HG02884 (cell line): ENCODE measurements at regions not wholly inside any gene's neighbourhood (a gene's known extent, or its start where the extent isn't known, plus 50 kb on each side); places are given as distances from the start of the nearest gene placed in this dataset.

ENCODE experiments used
- ATAC-seq: cut with Tn5 transposase; IDR thresholded peaks from one replicate; pipeline ENCODE4 v1.9.1; 2021; ENCODE audit warnings: mild to moderate bottlenecking, moderate library complexity; ENCODE audit not compliant: unreplicated experiment

DNA sequence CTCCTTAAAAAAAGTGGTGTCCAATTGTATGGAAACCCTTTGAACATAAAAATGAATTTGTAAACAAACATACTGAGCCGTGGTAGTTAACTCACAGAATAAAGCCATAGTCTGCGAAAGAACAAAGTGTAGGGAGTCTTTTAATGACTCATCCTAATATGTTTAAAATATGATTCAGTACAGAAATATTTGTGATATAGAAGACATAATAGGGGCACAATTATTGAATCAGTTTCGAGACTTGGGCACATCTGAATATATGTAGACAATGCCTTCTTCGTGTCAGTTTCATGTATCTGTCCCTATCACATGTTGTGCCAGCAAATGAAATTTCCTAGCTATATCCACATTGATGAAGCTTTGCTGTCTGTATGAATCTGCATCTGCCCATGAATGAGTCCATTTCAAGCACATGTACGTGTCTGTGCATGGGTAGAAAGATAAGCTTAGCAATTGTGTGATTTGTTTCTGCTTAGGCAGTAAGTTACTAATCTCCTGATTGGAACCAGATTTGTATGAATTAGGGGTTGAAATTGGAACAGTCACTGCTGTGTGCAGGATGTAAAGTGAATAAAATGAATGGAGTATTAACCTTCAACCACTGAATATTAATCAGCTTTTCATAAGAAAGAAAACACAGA, 112.5 kb upstream of the SOX9 start:
- no peak for ATAC-seq

DNA sequence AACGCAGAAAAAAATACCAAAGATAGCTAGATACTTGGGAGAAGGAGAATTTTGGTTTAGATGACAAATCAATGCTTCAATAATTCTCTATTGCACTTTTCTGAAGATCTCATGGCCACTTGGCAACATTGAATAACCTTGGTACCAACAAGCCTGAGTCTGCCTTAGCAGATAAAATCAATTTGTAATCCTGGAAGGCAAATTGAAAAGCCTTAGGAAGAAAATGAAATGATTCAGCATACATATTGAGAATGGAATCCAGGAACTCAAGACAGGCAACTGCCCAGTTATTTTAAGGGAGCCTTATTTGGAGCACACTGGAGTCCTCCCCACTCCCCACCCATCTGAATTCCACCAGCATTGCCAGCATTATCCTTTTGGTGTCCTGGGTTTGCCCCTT, 109.3 kb upstream of the SOX9 start:
- no peak for ATAC-seq

DNA sequence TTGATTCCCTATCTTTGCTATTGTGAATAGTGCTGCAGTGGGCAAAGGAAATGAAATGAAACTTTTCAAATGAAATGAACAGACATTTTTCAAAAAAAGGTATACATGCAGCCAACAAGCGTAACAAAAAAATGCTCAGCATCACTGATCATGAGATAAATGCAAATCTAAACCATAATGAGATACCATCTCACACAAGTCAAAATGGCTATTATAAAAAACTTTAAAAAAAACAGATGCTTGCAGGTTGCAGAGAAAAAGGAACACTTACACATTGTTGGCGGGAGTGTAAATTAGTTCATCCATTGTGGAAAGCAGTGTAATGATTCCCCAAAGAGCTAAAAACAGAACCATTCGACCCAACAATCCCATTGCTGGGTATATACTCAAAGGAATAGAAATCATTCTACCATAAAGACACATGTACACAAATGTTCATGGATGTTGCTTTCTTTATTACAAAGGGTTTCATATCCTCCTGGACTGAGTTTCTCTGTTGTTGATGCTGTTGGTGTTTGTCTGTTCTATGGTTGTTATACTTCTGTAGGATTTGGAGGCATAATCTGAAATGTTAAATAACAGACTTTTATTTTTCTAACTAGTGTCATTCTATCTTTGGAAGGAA, 99.3 kb upstream of the SOX9 start:
- peak; percentile 58 for ATAC-seq

DNA sequence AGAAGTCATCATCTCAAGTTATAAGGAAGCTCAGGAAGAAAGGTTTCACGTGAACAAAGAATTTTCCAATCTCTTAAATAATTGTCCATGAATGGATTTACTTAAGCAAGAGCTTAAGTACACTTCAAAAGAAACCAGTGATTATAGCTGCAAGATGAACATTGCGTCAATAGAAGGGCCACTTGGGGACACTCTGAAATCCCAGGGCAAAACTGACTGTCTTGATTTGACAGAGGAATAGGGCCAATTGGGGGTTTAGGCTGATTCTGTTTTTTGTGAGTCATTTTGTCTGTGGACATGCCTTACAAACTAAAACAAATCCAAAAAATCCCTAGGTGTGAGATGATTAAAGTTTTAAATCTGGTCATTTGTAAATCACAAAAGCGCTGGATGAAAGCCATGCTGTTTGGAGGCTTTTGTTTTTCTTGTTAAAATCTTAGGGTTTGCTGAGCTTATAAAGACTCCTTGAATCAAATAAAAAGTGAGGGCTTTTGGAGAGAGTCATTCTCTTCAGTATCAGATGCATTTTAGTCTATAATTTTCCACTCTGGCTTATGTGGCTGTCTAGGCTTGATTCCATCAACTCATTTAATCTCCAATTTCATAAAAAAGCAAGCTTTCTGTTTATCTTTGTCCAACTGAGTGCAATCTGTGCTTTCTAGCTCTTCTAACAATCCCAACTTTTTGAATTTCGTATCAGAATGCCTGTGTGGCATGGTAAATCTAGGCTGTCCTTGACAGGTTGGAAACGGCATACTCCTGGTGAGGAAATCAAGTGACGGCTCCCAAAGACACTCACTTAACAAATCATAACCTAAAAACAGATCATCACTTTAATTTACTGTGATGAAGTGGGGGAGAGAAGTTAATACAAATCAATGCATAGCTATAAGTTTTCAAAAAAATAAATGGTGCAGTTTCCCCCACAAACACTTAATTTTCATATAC, 98.2 kb upstream of the SOX9 start:
- ATAC-seq: no peak

DNA sequence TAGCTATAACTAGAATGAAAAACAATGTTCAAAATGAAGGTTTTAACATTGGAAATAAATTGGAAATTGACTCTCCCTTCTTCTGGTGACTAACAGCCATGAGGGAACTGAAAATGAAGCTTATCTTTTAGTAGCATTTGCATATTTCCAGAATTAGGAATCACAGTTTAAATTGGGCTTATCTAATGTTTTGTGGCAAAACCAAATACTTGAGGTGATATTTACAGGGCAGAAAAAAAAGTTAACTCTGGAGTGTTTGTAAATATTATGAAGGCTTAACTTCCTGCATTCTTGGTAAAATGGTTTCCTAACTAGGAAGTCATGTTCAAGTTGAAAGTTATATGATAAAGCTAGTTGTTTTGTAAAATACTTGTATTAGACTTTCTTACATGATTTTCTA, 96.4 kb upstream of the SOX9 start:
- no peak for ATAC-seq

DNA sequence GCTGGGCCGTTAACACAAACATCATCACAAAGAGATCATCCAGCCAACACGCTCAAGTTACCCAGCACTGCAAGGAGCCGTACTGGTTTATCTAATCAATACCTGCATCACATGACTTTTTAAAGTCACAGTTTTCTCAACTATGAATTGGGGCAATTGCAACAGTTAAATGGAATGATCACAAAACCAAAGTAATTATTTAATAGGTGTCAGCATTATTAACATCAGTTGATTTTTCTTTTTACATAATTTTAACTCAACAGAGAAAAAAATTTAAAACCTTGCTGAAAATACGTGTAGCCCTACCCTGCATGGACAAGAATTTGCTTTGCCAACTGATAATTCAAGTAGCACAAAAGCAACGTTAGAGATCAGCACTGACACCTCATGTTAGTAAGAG, 95.7 kb upstream of the SOX9 start:
- ATAC-seq: no peak

DNA sequence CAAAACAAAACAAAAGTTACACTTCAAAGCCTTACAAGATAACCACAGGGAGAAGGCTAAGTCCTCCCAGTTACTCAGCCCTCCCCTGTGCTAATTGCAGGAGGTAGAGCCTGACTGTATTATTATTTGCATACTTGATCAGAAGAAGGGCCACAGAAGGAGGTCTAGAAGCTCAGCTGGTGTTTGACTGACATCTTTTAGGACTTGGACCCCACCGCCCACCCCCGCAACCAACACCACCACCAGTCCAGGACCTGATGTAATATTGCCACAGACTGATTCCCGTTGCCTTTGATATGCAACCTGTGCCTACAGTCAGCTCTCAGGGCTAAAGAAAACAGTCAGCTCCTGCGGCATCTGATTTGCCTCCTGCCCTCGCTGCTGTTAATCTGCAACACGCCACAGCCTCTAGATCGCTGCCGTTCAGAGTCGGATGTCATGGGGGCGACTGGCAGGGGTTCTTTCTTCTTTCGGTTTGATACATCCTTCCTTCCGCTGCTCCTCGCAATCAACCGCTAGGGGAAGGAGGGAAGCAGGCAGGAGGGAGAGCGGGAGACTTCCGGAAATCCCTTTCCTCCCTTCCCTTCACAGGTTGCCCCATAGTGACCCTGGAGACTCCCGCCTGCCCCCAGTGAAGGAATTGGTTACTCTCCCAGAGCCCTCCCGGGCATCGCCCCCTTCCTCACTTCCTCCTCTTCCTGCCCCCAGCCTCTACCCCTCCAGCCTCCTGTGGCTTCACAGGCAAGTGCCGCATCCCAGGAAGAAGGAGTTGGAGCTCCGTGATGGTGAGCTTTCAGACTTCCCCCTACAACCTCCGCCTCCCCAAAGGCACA, 90.5 kb upstream of the SOX9 start:
- peak; percentile 64 for ATAC-seq

DNA sequence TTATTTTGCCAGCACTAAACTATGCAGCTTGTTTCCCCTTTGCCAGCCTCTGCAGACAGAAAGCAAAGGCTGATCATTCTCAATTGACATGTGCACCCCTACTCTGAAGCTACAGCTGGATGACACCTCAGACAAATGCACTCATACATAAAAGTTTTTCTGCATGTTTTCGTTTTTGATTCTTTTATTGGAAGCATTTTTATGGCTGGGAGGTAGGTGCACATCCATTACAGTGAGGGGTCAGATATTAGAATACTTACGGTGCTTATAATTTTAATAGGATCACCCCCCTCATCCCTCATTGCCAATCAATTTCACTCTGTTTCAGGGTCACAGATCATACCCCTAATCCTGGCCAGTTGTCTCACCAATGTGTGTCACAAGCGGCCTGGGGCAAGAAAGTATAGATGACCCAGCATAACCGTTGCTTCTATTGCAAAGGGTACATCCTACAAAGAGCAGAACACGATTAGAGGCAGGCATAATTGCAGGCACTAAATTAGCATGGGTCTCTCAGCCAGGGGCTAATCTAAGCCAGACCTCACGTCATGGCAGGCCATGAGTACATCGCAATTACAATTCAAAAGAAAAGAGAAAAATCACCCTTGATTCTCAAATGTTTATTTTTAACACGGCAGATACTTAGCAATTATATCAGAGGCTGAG, 89.5 kb upstream of the SOX9 start:
- ATAC-seq: no peak

DNA sequence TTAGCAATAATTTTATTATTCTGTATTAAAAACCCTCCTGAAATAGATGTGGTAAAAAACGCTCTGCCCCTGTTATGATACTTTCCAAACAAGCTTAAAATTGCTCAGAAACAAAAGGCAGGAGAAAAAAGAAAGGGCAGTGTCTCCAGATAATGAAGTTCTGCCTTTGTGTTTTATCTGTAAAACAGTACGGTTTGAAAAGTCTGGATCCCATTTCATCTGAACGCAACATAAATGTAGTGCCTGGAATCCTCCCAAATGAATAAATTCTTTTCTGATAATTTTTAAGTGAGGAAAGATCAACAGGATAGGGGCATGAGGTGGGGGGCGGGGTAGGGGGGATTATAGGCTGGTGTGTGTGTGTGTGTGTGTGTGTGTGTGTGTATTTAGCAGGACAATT, 87.5 kb upstream of the SOX9 start:
- ATAC-seq: no peak

DNA sequence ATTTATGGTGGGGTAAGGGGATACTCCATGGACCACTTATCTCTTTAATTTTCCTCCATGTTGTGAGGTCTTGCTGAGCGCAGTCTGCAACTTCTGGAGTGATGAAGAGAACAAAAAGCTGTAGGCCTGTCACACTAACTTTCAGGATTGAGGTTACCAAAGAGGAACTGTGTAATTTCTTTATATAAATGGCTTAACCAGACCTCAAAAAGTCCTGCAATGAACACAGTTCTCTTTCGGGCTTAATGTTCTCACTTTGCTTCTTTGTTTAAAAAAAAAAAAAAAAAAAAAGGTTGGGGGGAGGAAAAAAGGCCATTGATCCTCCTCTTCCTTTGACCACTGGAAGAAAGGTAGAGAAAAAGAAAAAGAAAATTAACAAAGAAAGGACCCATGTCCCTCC, 86.8 kb upstream of the SOX9 start:
- peak; percentile 49 for ATAC-seq

DNA sequence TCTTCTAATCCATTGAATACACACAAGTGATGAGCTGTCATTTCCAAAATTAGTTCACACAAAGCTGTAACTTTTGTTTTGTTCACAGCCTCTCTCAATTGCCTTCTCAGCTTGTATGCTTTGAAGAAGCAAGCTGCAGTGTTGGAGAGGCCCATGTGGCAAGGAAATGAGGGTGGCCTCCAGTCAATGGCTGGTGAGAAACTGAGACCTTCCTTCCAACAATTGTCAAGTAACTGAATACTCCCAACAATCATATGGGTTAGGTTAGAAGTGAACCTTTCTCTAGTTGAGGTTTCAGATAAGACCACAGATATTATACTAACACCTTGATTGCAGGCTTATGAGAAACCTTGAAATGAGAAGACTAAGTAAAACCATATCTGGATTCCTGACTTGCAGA, 82.4 kb upstream of the SOX9 start:
- no peak for ATAC-seq

DNA sequence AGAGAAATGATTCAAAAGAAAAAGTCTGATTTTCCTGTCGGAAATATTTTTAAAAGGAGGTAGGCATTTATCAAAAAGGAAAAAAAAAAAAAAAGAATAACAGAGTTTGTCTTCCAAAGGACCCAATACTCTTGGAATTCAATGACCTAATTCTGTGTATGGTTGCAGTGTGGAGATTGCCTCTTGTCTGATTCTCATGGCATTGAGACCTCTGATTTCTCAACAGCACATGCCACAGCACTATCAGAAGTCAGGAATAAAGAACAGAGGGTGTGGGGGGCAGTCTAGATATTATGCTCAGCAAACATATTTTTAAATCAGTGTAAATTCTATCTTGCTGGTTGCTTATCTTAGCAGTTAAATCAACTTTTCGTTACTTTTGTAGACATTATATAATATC, 81.3 kb upstream of the SOX9 start:
- no peak for ATAC-seq

DNA sequence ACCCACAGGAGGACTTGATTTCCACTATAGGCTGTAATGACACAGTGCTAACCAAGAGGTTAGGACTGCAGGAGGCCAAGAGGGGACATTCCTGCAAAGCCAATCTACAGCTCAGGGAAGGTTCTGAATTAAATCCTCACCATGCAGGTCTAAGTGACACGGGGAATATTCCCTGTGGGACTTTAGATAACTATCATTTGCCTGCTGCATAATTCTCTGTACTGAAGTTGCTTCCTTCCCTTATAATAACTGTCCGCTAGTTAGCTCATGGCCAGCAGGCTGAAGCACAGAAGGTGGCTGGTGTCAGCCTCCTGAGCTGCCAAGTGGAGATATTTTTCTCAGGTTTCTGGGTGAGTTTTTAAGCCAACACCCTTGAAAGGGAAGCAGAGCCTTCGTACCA, 74.6 kb upstream of the SOX9 start:
- no peak for ATAC-seq

DNA sequence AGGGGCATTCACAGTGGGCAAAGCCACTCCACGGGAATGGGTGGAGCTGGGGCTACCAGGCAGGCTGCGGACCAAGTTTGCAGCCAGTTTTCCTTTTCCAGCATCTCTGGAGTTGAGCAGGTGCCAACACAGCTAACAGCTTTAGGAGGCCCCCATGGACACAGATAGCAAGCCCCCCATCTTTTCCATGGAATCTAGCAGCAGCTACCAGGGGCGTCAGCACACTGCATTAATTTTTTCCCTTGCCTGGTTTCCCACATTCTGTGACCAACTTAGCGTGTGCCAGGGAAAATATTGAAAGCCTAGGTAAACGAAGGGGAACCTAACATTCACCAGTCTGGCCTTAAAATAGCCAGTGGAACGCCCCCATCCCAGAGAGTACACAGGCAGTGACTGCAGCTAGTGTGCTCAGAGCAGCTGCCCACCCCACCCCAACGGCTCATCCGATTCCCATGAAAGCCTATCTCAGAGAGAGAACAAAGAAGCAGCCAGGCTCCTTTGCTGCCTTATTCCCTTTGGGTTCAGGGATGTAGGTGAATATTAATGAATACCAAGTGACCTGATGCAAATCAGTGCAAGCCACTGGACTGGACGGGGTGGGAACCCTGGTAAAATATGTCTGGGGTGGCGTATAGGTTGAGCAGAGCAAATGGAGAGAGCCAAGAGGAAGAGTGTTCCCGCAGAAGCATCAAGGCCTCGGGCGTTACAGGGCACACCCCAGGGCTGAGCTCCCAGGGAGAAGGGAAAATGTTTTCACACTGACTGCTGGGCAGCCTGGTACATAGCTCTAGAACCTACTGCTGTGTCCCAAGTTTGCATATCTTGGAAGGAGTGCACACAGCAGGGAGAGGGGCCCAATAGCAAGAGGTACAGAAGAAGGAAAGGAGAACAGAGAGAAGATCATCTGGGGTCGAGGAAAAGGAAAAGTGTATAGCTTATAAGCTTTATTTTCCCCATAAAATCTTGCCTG, 73.9 kb upstream of the SOX9 start:
- no peak for ATAC-seq

DNA sequence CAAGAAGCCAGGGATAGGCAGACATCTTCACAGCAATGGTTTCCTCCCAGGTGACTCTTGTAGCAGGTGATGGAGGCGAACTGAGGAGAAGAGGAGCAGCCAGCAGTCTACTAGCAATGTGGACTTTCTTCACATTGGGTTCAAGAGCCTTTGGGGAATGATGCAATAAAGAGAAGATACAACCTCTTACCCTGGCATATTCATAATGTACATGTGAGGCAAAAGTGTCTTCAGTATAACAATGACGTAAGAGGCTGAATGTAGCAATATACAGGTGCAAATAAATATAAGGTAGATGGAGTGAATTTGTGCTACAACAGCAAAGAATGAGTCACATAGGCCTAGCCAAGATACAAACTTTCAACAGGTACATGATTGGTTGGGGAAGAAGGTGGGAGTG, 70.9 kb upstream of the SOX9 start:
- ATAC-seq: no peak

DNA sequence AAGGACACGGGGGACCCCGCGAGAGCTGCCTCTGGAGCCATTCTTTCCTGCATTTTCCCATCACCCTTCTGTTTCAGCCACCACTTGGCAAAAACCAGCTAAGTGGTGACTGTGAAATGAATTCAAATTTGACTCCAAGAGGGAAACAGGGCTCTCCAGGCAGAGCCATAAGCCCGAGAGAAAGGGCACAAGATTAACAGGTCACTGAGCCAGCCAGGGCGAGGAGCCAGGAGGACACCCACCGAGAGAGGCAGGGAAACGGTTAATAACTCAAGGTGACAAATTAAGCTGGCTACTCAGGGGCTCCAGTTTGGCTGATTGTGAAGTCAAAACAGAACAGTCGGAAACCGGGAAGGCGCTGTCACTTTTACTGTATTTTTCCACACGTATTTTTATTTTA, 67.8 kb upstream of the SOX9 start:
- no peak for ATAC-seq

DNA sequence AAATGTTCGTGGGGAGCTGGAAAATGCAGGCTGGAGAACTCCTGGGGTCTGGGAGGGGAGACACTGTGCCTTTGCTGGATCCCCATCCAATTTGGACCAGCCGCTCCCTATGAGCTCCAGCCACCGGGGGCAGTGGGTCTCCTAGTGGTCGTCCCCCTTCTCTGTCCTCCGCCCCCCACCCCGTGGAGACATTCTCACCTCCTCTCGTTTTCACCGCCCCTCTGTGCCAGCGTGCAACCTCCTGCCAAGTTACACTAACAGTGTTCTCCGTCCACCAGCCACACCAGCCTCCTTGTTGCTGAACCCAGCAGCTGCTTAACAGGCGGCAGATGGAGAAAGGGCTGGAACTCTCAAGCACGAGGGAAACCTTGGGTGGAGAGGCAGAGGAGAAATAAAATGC, 67.4 kb upstream of the SOX9 start:
- no peak for ATAC-seq

DNA sequence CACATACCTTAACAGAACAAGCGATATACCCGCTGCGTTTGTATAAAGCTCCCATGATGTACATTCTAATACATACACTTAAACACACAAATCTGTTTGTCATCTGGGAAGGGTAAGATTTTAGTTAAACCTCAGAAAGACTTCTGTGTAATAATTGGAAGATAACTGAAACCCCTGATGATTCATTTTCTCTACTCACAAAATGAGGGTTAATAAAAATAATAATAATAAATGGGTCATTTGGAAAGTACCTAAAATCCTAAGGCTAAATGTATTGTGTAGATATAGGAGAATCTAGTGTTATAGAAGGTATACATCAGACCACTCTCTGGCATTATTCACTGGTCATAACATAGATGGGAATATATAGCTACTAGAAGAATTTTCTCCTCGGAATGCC, 64.7 kb upstream of the SOX9 start:
- no peak for ATAC-seq

DNA sequence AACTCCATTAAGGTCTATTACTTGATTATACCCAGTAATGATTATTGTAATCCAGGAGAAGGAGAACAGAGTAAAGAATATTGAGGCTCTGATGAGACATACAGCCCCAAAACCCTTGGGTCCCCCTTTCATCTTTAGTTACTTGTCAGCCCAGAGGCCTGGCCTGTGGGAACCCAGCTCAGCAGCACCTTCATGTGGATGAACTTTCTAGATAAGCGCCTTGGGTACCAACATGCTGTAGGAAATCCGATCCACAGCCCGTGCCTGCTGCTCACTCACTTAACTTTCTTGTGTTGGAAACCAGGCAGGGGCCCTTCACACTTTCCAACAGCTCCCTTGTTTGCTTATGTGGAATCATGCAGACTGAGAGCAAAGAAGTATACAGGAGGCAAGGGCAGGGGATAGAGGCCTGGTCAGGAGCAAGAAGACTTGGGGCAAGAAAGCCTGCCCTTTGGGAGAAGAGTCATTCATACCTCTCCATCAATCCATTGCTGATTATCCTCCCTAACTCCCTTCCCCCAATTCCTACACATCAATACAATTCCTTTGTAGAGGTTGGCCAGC, 64.0 kb upstream of the SOX9 start:
- no peak for ATAC-seq
